ENCODE measurements at regions not wholly inside any gene's neighbourhood (a gene's known extent, or its start where the extent isn't known, plus 50 kb on each side); places are given as distances from the start of the nearest gene placed in this dataset.

DNA sequence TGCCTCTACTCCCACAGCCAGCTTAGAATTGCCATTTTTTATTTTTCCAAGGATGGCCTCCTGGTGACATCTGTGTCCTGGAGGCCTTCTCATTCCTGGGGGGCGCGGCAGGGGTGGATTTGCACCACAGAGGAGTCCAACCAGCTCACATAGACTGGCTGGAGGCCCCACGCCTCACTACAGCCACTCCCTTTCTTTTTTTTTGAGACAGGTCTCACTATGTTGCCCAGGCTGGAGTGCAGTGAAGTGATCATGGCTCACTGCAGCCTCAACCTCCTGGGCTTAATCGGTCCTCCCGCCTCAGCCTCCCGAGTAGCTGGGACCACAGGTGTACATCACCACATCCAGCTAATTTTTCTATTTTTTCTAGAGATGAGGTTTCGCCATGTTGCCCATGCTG lies 57.6 kb upstream of the DOCK1 start (continued):
- TF ChIP-seq, protein P1, sequence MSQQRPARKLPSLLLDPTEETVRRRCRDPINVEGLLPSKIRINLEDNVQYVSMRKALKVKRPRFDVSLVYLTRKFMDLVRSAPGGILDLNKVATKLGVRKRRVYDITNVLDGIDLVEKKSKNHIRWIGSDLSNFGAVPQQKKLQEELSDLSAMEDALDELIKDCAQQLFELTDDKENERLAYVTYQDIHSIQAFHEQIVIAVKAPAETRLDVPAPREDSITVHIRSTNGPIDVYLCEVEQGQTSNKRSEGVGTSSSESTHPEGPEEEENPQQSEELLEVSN (IDR thresholded peaks at IDR 0.05) = no peak
- TF ChIP-seq EP300 (IDR thresholded peaks at IDR 0.05; ENCODE audit: borderline replicate concordance in 1 of 2, low read depth in 2 of 2, low read length in 2 of 2) = no peak
- no peak for TF ChIP-seq YY1 (IDR thresholded peaks at IDR 0.05; ENCODE audit: low read depth, low read length)
- no peak for TF ChIP-seq TAF7 (optimal IDR thresholded peaks at IDR 0.05; ENCODE audit: borderline replicate concordance, low read depth, low read length)

Measured in H1 (cell line).